Activated CD8-positive, alpha-beta memory T cell treated with anti-CD3 and anti-CD28 coated beads for 4 hours (primary cell): ENCODE measurements at regions not wholly inside any gene's neighbourhood (a gene's known extent, or its start where the extent isn't known, plus 50 kb on each side); places are given as distances from the start of the nearest gene placed in this dataset.
"Not testable (repeated sequence)": the region's sequence is repeated elsewhere in the genome, so short reads cannot be mapped to it uniquely, and the experiment has no call there.

Experiments used
- DNase-seq, 2 donors: peaks; one replicate each; pipeline ENCODE4 v3.0.0-alpha.2; 2020; ENCODE audit warnings: low read depth in 2 of 2

DNA sequence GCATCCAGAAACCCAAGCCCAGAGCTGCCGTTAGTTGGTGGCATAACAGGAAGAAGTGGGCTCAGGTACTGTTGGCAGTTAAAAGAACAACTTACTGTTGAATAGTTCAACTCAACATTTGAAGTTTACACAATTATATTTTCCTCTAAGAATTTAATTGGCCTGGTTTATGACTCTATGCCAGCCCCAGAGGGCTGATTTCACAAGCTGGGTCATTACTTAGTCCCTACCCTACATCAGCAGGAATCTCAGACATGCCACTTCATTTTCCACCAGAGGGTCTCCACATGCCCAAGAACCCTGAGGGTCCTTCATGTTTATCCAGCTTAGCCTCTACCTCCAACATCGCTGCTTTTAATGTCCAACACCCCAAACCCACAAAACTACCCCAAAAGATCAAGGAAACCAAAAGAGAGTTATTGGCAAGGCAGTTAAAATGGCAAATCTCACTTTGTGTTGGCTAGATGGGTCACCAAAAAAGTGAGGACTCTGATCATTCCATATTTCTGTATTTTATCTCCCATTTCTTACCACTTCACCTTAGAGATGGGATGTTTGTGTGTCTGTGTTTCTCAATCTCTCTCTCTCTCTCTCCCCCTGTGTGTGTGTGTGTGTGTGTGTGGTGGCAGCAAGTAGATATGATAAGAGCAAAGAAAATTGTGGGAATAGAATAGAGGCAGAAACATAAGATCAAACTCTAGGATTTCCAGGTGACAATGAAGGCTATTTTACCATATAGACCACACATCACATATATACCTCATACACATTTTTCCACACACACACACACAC lies 112.5 kb upstream of the TBX18 start:
- no peak for DNase-seq

DNA sequence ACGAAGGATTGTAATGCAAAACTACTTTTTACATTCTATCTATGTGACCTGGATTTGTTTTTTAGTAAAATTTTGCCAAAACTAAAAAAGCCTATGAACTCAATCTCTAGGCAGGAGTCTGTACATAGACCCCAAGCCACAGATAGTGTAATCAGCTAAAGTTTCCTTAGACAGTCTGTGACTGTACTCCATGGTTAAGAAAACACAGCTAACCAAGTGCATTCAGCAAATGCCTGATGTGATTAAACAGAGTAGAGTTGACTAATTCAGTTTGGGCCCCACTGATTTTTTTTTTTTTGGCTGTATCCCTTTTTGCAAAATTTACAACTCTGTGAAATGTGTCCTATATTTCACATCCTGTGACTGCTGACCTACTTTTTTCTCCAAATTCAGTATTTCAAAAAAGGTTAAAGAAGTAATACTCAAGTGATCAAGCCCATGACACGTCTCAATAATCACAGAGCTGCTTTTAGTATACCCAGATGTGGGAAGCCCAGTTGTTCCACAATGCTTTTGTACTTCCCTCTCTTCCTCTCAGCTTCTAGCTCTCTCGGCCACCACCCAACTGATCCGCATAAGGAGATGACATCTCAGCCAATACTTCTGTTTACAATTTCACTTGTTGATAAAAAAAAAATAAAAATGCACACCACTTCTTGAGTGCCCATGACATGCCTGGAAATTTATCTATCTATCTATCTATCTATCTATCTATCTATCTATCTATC lies 108.8 kb upstream of the TBX18 start:
- no peak for DNase-seq

GRCh38 chr6:84871925-84872324 lies 107.5 kb upstream of the TBX18 start:
- DNase-seq, result no peak

- DNase-seq, result no peak
These were observed 106.3 kb upstream of the TBX18 start for GRCh38 chr6:84870672-84871071.

DNA sequence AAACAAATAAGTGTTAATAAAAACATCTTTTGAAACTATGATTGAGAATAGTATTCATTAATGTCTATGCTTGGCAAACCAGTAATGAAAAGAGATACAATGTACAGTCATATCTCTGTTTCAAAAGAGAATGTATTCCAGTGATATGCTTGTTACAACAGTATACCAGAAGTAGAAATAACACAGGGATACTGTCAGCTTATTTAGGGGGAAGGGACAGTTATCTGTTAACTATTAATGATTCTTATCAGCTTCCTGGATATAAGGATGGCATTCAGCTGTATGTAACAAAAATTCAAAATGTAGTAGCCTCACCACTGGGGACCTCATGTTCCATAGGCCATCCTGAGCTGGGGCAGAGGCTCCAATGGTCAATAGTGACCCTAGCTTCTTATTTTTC lies 103.8 kb upstream of the TBX18 start:
- no peak for DNase-seq

- no peak for DNase-seq
These were observed 103.1 kb upstream of the TBX18 start for GRCh38 chr6:84867521-84867920.

- no peak for DNase-seq
These were observed 102.3 kb upstream of the TBX18 start for GRCh38 chr6:84866715-84867114.

DNA sequence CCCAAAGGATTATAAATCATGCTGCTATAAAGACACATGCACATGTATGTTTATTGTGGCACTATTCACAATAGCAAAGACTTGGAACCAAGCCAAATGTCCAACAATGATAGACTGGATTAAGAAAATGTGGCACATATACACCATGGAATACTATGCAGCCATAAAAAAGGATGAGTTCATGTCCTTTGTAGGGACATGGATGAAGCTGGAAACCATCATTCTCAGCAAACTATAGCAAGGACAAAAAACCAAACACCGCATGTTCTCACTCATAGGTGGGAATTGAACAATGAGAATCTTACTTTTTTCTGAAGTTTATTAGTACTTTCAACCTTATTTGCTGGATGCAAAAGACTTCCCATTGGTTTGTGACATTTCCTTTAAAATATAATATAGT lies 101.0 kb upstream of the TBX18 start:
- DNase-seq, result not testable (repeated sequence)

DNA sequence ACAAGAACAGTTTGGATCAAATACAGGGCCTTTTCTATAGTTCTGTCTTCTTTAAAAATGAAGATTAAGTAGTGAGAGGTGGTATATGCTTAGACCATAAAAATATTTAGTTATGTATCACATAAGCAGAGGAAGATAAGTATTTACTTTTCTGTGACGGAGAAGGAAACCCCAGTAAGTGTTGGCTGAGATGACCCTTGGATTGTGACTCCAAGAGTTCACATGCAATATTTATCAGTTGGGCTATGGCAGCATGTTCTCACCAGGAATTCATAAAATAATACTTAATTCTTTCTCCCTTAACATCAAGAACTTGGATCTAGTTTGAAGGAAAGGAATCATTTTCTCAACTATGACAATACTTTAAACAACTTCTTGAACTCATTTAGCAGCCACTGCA lies 98.4 kb upstream of the TBX18 start:
- no peak for DNase-seq

DNA sequence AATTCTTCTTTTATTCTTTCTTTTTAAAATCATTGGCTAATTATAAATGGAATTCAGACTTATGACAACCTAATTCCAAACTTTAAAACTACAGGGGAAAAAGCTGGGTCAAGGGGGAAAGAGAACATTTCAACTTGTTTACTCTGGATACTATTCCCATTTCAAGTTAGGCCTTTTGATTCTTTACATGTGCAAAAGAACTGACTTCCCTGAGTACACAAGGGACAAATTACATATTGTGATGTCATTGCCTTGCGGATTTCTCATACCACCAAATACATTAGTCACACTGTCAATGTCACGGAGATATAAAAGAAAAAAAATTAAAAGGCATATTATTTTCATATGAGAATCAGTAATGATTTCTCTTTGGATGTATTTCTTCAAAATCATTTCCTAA lies 96.5 kb upstream of the TBX18 start:
- DNase-seq, result no peak

DNA sequence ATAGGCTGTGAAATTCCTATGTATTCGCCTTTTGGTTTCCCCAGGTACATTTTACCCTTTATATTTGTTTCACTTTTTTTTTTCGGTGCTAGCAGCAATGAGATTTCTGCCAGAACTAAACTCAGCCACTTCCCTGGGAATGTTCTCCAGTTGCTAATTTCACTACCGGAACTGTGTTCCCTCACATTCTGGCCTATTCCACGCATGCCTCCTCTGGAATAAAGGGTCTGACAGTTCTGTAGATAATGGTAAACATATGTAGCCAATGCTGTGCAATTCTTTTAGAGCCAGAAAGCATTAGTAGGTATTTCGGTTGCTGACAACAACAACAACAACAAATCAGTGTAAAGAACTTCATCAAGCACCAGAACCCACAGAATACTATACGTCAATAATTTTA lies 96.1 kb upstream of the TBX18 start:
- no peak for DNase-seq

DNA sequence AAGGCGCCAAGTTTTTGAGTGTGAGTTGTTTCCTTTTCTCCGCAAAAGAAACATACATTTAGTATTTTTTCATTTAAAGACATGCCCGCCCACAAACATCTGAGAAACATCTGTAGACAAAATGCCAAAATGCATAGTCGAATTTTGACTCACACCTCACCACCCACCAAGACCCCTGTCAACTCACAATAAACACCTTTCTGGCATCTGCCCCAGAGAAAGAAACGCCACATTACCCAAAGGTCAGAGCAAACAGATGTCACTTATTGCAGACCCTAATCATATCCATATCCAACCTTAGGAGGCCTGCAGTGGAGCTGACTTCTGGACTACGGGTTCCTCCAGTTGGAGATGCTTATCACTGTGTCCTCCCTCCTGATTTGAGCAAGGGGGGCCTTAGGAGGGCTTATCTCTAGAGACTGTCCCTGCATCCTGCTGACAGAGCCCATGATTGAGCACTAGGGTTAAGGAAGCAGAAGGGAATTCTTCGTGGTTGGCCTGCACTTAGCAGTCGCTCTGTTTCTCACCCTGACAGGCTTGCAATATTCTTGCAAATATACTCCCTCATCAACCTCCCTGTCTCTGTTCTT lies 90.5 kb upstream of the TBX18 start:
- no peak for DNase-seq

- DNase-seq, result no peak
These were observed 89.5 kb upstream of the TBX18 start for GRCh38 chr6:84853901-84854300.

GRCh38 chr6:84848960-84849359 lies 84.6 kb upstream of the TBX18 start:
- no peak for DNase-seq

GRCh38 chr6:84847390-84848160 lies 83.2 kb upstream of the TBX18 start:
- no peak for DNase-seq

DNA sequence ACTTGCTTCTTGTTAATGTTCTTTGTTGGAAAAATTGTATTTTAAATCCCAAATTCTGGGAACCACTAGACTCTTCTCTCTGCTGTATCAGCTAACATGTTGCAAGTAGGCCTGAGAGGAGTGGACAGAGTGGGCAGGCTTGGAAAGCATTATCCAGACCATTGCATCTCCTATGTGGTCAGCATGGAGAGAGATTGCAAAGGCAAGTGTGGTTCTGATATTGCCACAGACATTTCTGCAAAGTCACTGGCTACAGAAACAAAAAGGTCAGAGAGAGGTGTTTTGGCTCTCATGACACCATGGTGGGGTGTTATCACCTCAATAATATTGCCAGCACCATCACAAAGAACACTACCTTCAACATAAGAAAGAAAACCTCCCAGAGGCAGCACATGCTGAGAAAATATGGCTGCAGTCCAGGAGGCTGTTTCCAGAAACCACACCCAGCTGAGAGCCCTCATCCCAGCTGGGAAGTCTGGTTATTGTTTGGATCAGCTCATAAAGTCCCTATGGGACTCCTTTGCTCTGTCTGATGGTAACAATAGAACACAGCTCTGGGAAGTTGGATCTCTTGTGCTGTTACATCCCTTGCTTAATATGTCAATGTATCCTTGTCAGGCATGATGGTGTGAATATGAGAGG lies 78.2 kb upstream of the TBX18 start:
- no peak for DNase-seq

- DNase-seq, result not testable (repeated sequence)
These were observed 72.9 kb upstream of the TBX18 start for GRCh38 chr6:84837068-84837866.

DNA sequence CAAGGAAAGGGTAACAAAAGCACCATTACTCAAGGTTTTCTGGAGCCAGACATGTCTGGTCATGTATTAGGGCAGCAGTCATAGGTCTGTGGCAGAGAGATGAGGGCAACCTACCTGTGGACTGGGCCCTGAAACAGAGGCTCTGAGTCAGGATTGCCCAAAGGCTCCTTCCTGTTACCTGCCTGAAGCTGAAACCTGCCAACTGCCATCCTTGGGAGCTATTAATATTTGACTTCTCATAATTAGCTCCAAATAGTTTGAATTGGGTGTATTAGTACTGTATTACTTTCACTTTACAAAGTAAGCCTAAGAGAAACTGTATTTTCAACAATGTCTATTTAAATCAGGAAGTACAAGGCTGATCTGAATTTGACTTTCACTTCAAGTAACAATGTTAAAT lies 72.0 kb upstream of the TBX18 start:
- DNase-seq, result no peak

DNA sequence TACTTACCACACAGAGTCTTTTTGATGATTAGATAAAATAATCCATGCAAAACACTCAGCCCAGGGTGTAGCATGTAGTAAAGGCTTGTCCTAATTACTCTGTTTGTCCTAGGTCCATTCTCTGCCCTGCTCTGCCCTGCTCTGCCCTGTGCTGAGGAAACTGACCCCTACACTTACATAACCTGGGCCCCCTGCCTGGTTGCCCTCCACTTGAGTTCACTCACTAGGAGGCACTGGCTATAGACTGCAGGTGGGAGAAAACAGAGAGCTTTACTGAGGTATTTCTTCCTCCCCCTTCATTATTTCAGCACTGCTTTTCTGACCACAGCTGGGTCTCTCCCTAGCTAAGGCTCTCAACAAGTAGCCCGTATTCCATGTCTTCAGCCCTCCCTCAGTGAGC lies 70.9 kb upstream of the TBX18 start:
- DNase-seq, result no peak

DNA sequence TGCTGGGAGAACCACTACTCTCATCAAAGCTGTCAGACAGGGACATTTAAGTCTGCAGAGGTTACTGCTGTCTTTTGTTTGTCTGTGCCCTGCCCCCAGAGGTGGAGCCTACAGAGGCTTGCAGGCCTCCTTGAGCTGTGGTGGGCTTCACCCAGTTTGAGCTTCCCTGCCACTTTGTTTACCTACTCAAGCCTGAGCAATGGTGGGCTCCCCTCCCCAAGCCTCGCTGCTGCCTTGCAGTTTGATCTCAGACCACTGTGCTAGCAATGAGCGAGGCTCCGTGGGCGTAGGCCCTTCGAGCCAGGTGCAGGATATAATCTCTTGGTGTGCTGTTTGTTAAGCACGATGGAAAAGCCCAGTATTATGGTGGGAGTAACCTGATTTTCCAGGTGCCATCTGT lies 67.5 kb upstream of the TBX18 start:
- not testable (repeated sequence) for DNase-seq

GRCh38 chr6:84825461-84825860 lies 61.1 kb upstream of the TBX18 start:
- DNase-seq, result no peak
